Mesenchymal stem cell (in vitro differentiated cells and primary cell): ENCODE measurements at regions not wholly inside any gene's neighbourhood (a gene's known extent, or its start where the extent isn't known, plus 50 kb on each side); places are given as distances from the start of the nearest gene placed in this dataset.

ENCODE experiments used
- DNase-seq: peaks from one replicate; pipeline ENCODE4 v3.0.0-alpha.2; 2013
- H2AFZ ChIP-seq: one replicate; pipeline ENCODE4 v1.6.1; 2013; ENCODE audit warnings: low read depth, mild to moderate bottlenecking, control low read depth, inconsistent platforms, low read length, moderate library complexity
- H2AK5ac ChIP-seq: 2 replicates; pipeline ENCODE4 v1.6.1; 2013; ENCODE audit warnings: low read length, moderate library complexity, mild to moderate bottlenecking, inconsistent platforms; ENCODE audit not compliant: severe bottlenecking
- H2BK120ac ChIP-seq: one replicate; pipeline ENCODE4 v1.6.1; 2013; ENCODE audit warnings: low read depth, mild to moderate bottlenecking, inconsistent platforms, low read length, moderate library complexity
- H2BK12ac ChIP-seq, 2 experiments: one replicate each; pipeline ENCODE4 v1.6.1; 2013; ENCODE audit warnings: inconsistent platforms in 2 of 2, low read length in 2 of 2, mild to moderate bottlenecking in 2 of 2, moderate library complexity in 2 of 2, control low read depth in 1 of 2
- H2BK15ac ChIP-seq: one replicate; pipeline ENCODE4 v1.6.1; 2013; ENCODE audit warnings: mild to moderate bottlenecking, low read depth, inconsistent platforms; ENCODE audit not compliant: poor library complexity, severe bottlenecking
- H2BK5ac ChIP-seq: 2 replicates; pipeline ENCODE4 v1.6.1; 2013; ENCODE audit warnings: low read depth, mild to moderate bottlenecking, low read length, control low read depth, inconsistent platforms; ENCODE audit not compliant: poor library complexity, severe bottlenecking
- H3K14ac ChIP-seq, 2 experiments: one replicate each; pipeline ENCODE4 v1.6.1; 2013; ENCODE audit warnings: inconsistent platforms in 2 of 2, low read length in 2 of 2, control low read depth in 1 of 2, mild to moderate bottlenecking in 1 of 2, moderate library complexity in 1 of 2
- H3K18ac ChIP-seq, 2 experiments: one replicate each; pipeline ENCODE4 v1.6.1; 2013; ENCODE audit warnings: inconsistent platforms in 2 of 2, low read length in 2 of 2, control low read depth in 1 of 2, low read depth in 1 of 2, mild to moderate bottlenecking in 1 of 2
- H3K23ac ChIP-seq, 2 experiments: one replicate each; pipeline ENCODE4 v1.6.1; 2013; ENCODE audit warnings: inconsistent platforms in 2 of 2, low read length in 2 of 2, mild to moderate bottlenecking in 2 of 2, moderate library complexity in 2 of 2, control low read depth in 1 of 2
- H3K27ac ChIP-seq: 2 replicates; pipeline ENCODE4 v1.5.1; 2013; ENCODE audit warnings: mild to moderate bottlenecking, moderate library complexity, low read length, control low read depth, inconsistent platforms; ENCODE audit not compliant: poor library complexity, severe bottlenecking
- H3K27me3 ChIP-seq, 2 experiments: 2 replicates each; pipeline versions ENCODE4 v1.6.1 to v1.7.0; 2013; ENCODE audit warnings: low read length in 2 of 2, mild to moderate bottlenecking in 2 of 2, moderate library complexity in 2 of 2, control low read depth in 1 of 2, inconsistent platforms in 1 of 2; ENCODE audit not compliant: control insufficient read depth in 1 of 2, insufficient read depth in 1 of 2
- H3K36me3 ChIP-seq, 2 experiments: 2 replicates each; pipeline versions ENCODE4 v1.6.1 to v1.7.0; 2013; ENCODE audit warnings: low read length in 2 of 2, control low read depth in 1 of 2, inconsistent platforms in 1 of 2, low read depth in 1 of 2, mild to moderate bottlenecking in 1 of 2; ENCODE audit not compliant: insufficient read depth in 2 of 2, control insufficient read depth in 1 of 2
- H3K4ac ChIP-seq, 2 experiments: one replicate each; pipeline ENCODE4 v1.6.1; 2013; ENCODE audit warnings: inconsistent platforms in 2 of 2, low read length in 2 of 2, mild to moderate bottlenecking in 2 of 2, moderate library complexity in 2 of 2, control low read depth in 1 of 2, low read depth in 1 of 2
- H3K4me1 ChIP-seq: 2 replicates; pipeline ENCODE4 v1.6.1; 2013; ENCODE audit warnings: low read depth, low read length, control low read depth; ENCODE audit not compliant: control insufficient read depth, insufficient read depth
- H3K4me2 ChIP-seq: 2 replicates; pipeline ENCODE4 v1.6.1; 2013; ENCODE audit warnings: low read length, mild to moderate bottlenecking, inconsistent platforms; ENCODE audit not compliant: poor library complexity, severe bottlenecking
- H3K4me3 ChIP-seq, 2 experiments: 2 replicates each; pipeline versions ENCODE4 v1.5.1 to v1.7.0; 2013; ENCODE audit warnings: low read length in 2 of 2, mild to moderate bottlenecking in 2 of 2, control low read depth in 1 of 2, low read depth in 1 of 2; ENCODE audit not compliant: insufficient read depth in 1 of 2
- H3K79me1 ChIP-seq: replicated peaks from 2 replicates; pipeline ENCODE4 v1.6.1; 2013; ENCODE audit warnings: mild to moderate bottlenecking, control low read depth, low read length, inconsistent platforms; ENCODE audit not compliant: poor library complexity, severe bottlenecking
- H3K9ac ChIP-seq: 2 replicates; pipeline ENCODE4 v1.7.0; 2013; ENCODE audit warnings: mild to moderate bottlenecking, low read length, moderate library complexity
- H3K9me3 ChIP-seq: 2 replicates; pipeline ENCODE4 v1.7.0; 2013; ENCODE audit warnings: mild to moderate bottlenecking, low read length; ENCODE audit not compliant: control insufficient read depth
- H4K8ac ChIP-seq: one replicate; pipeline ENCODE4 v1.6.1; 2013; ENCODE audit warnings: inconsistent platforms, mild to moderate bottlenecking, low read length, moderate library complexity
- H4K91ac ChIP-seq: one replicate; pipeline ENCODE4 v1.6.1; 2013; ENCODE audit warnings: mild to moderate bottlenecking, low read length, inconsistent platforms
- WGBS: methylation state at CpG from one replicate; pipeline ENCODE4 v1.1.7; 2013; ENCODE audit warnings: mixed read lengths; 5-methylcytosine and 5-hydroxymethylcytosine counted together

DNA sequence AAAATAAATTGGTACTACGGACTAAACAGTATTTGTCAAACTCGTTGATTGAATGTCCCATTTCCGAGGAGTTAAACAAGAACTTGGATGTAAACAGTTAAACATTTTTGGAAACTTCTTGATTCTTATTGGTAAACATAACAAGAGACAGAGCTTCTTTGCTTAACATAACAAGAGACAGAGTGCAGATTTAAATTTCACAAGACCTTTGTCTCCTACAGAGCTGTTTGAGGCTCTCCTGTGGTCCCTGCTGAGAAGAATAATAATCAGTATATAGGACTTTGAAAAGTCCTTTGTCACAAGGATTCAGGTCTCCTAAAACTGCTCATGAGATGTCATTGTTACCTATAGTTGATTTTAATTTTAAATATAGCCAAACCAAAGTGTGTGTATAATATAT lies 170.6 kb upstream of the C21orf91 start:
- WGBS: 40% methylated on average over 3 of the region's 3 CpGs
- Histone ChIP-seq H3K4me2 (no peak overlapping the region), H2BK5ac (no peak overlapping the region), H3K4me1 (no peaks in the 10 kb centered on the region), H2AFZ (no peak overlapping the region), H2BK15ac (no peak overlapping the region), H3K79me1 (no peaks in the 10 kb centered on the region), H2BK120ac (no peak overlapping the region), H3K9ac (no peak overlapping the region), H2AK5ac (no peak overlapping the region), H3K23ac (no peak overlapping the region), H3K4me3 (no peak overlapping the region), H4K91ac (no peak overlapping the region), H3K27ac (no peak overlapping the region), H3K36me3 (no peaks in the 10 kb centered on the region), H3K27me3 (no peaks in the 10 kb centered on the region), H2BK12ac (no peak overlapping the region), H3K18ac (no peak overlapping the region), H3K4ac (no peak overlapping the region), H3K9me3 (peaks cover 21% of the 10 kb centered on the region), H4K8ac (no peak overlapping the region), H3K14ac (no peak overlapping the region)
- DNase-seq: peak; percentile 3

DNA sequence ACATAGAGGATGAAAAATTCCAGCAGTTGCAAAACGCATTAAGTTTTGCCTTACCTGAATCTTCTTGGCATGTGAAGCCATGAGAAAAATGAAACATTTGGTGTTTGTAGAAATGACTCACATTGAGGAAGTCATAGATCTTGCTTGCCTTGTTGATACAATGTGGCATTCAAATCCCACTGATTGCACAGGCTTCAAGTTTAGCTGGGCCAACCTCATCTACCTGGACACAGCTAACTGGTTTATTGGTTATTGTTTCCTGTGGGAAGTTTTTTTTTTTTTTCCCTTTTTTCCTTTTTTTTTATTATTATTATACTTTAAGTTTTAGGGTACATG lies 168.9 kb upstream of the C21orf91 start:
- H3K36me3 ChIP-seq: no peaks in the 10 kb centered on the region
- H3K79me1 ChIP-seq: no peaks in the 10 kb centered on the region
- no peak overlapping the region for H2BK12ac ChIP-seq
- H2BK5ac ChIP-seq: no peak overlapping the region
- no peaks in the 10 kb centered on the region for H3K4me1 ChIP-seq
- no peak overlapping the region for H2AFZ ChIP-seq
- H2BK120ac ChIP-seq: no peak overlapping the region
- H3K27ac ChIP-seq: no peak overlapping the region
- no peak overlapping the region for H3K9ac ChIP-seq
- H4K8ac ChIP-seq: no peak overlapping the region
- no peak overlapping the region for H3K4me2 ChIP-seq
- H3K4ac ChIP-seq: no peak overlapping the region
- peaks cover 9% of the 10 kb centered on the region for H3K9me3 ChIP-seq
- no peaks in the 10 kb centered on the region for H3K27me3 ChIP-seq
- no peak overlapping the region for H3K14ac ChIP-seq
- H3K4me3 ChIP-seq: no peak overlapping the region
- no peak overlapping the region for H3K18ac ChIP-seq
- no peak overlapping the region for H2AK5ac ChIP-seq
- 86% methylated on average over 1 of the region's 1 CpG for WGBS
- no peak overlapping the region for H4K91ac ChIP-seq
- peak; percentile 4 for DNase-seq
- no peak overlapping the region for H2BK15ac ChIP-seq
- H3K23ac ChIP-seq: no peak overlapping the region

DNA sequence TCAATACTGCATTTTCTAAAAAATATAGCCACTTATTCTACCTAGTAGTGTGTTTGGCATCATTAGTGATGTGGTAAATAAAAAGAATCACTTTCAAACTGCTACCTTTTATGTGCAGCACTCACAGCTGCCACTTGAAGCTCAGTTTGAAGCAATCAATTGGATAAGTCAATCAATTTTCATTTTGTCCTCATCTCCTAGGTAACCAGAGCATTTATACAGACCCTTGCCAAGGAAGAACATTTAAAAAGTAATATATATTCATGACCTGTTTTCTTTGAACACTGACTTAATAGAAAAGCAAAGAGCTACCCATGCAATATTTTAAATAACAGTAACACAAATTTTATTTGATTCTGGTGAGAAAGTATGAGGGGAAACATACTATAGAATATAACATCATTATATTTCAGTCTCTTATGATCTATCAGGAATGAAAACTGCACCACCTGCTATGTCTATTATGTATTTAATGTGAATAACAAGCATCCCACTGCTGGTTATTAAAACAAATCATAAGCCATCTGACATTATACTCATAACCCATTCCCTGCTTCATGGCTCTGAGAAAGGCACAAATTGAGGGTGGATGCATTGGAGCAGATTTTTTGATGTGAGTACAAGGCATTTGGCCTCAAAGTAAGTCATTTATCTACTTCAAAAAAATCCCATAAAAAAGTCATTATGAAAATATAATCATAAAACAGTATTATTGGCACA lies 168.4 kb upstream of the C21orf91 start:
- Histone ChIP-seq H3K4me1 (no peaks in the 10 kb centered on the region), H3K27ac (no peak overlapping the region), H3K9me3 (peaks cover 9% of the 10 kb centered on the region), H3K36me3 (no peaks in the 10 kb centered on the region), H3K4ac (no peak overlapping the region), H3K18ac (no peak overlapping the region), H3K4me3 (no peak overlapping the region), H3K14ac (no peak overlapping the region), H3K9ac (no peak overlapping the region), H2AFZ (no peak overlapping the region), H2BK12ac (no peak overlapping the region), H4K91ac (no peak overlapping the region), H4K8ac (no peak overlapping the region), H2AK5ac (no peak overlapping the region), H3K79me1 (no peaks in the 10 kb centered on the region), H2BK120ac (no peak overlapping the region), H2BK5ac (no peak overlapping the region), H3K27me3 (no peaks in the 10 kb centered on the region), H3K4me2 (no peak overlapping the region), H3K23ac (no peak overlapping the region), H2BK15ac (no peak overlapping the region)
- DNase-seq: no peak

DNA sequence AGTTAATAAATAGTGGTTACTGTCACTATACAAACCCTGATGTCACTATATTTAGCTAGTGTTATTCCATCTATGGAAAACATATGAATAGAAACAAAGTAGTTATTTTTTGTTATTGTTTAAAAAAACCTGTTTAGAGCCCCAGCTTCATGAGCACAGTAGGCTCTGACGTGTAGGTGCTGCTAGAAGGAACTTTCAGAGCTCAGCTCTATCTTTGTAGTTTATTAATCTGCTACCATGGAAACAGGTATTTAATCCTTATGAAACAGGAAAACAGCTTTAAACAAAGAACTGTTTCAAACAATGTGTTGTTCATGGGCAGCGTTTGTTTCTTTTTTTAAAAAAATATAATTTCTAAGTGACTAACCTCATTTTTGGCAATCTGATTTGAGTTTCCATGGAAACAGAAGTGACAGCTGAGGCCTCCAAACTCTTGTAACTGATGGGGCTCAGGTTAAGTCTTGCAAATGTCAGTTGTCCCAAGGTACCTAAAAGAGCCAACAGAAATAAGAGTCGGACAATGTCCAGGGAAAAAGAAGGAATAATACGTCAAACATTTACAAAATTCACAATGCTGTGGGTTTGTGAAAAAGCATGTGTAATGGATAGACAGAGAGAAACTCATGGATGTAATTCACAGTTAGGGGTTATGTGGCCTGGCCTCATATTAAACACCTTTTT lies 162.0 kb upstream of the C21orf91 start:
- Histone ChIP-seq H2BK12ac (no peak overlapping the region), H3K27ac (no peak overlapping the region)

More for the DNA sequence above, 162.0 kb upstream of the C21orf91 start:
- Histone ChIP-seq H3K9me3 (no peaks in the 10 kb centered on the region), H3K23ac (no peak overlapping the region), H3K79me1 (no peaks in the 10 kb centered on the region), H2AK5ac (no peak overlapping the region), H2BK120ac (no peak overlapping the region), H3K4me1 (no peaks in the 10 kb centered on the region), H2BK5ac (no peak overlapping the region), H4K8ac (no peak overlapping the region), H2AFZ (no peak overlapping the region), H3K14ac (no peak overlapping the region), H4K91ac (no peak overlapping the region), H3K18ac (no peak overlapping the region), H3K27me3 (no peaks in the 10 kb centered on the region), H3K4ac (no peak overlapping the region), H3K4me2 (no peak overlapping the region), H2BK15ac (no peak overlapping the region), H3K9ac (no peak overlapping the region), H3K36me3 (no peaks in the 10 kb centered on the region), H3K4me3 (no peak overlapping the region)
- no peak for DNase-seq
- 100% methylated on average over 3 of the region's 4 CpGs for WGBS
